H1 (cell line): ENCODE measurements at regions not wholly inside any gene's neighbourhood (a gene's known extent, or its start where the extent isn't known, plus 50 kb on each side); places are given as distances from the start of the nearest gene placed in this dataset.
A peak's percentile ranks its signal among the peaks of the same experiment; 100 is the strongest.

ENCODE experiments used
- CTCF ChIA-PET: fragments of 300-600 bp; sonication (Branson Sonifier 250); formaldehyde crosslinking; loops from one replicate; lab custom pipeline; 2021; ENCODE audit not compliant: partially characterized antibody; lab: Charles Lee
- POLR2A ChIA-PET: fragments of 300-600 bp; sonication (Branson Sonifier 250); formaldehyde crosslinking; loops from one replicate; lab custom pipeline; 2021; ENCODE audit warnings: inconsistent platforms; ENCODE audit not compliant: partially characterized antibody; lab: Charles Lee
- DNase-seq, 2 experiments: peaks; one replicate each; pipeline versions ENCODE4 v3.0.0 to v3.0.0-alpha.2; 2010 to 2022; ENCODE audit warnings: low spot score in 2 of 2, low read depth in 1 of 2, mixed read lengths in 1 of 2
- FAIRE-seq: peaks from 2 replicates; lab custom pipeline; 2011; peaks lifted over from hg19 to GRCh38; lab: Jason Lieb, UNC
- H2AFZ ChIP-seq: 2 replicates; pipeline ENCODE4 v1.8.1; 2012; ENCODE audit warnings: low read length, inconsistent platforms
- H2AK5ac ChIP-seq: 2 replicates; pipeline ENCODE4 v1.6.1; 2013; ENCODE audit warnings: low read depth, low read length
- H2BK120ac ChIP-seq: replicated peaks from 2 replicates; pipeline ENCODE3; 2013; ENCODE audit warnings: low read depth, low read length, inconsistent platforms
- H2BK12ac ChIP-seq: 2 replicates; pipeline ENCODE4 v1.6.1; 2013; ENCODE audit warnings: low read depth, low read length
- H2BK15ac ChIP-seq: 2 replicates; pipeline ENCODE4 v1.6.1; 2013; ENCODE audit warnings: low read length
- H2BK20ac ChIP-seq: 2 replicates; pipeline ENCODE4 v1.6.1; 2013; ENCODE audit warnings: low read length
- H2BK5ac ChIP-seq: 2 replicates; pipeline ENCODE4 v1.6.1; 2013; ENCODE audit warnings: low read depth, low read length
- H3K14ac ChIP-seq: 2 replicates; pipeline ENCODE4 v1.6.1; 2013; ENCODE audit warnings: inconsistent platforms; ENCODE audit not compliant: insufficient read length
- H3K18ac ChIP-seq: 2 replicates; pipeline ENCODE4 v1.6.1; 2013; ENCODE audit warnings: low read length; ENCODE audit errors: extremely low read depth
- H3K23ac ChIP-seq: 2 replicates; pipeline ENCODE4 v1.6.1; 2013; ENCODE audit warnings: inconsistent platforms; ENCODE audit not compliant: insufficient read length
- H3K23me2 ChIP-seq: 2 replicates; pipeline ENCODE4 v1.6.1; 2013; ENCODE audit warnings: low read depth, low read length
- H3K27ac ChIP-seq: 2 replicates; pipeline ENCODE4 v1.6.1; 2011; ENCODE audit warnings: low read depth, low read length, inconsistent platforms
- H3K27me3 ChIP-seq, 4 experiments: replicated peaks in 1 of 4; 1 replicate in 1 of 4; 2 replicates in 3 of 4; pipeline versions ENCODE4 v1.6.1 to v1.8.1; 2011 to 2013; ENCODE audit warnings: low read length in 3 of 4, mild to moderate bottlenecking in 3 of 4, inconsistent platforms in 2 of 4, mixed read lengths in 2 of 4, moderate library complexity in 1 of 4; ENCODE audit not compliant: control insufficient read depth in 3 of 4, insufficient read depth in 3 of 4; ENCODE audit errors: extremely low read depth in 1 of 4
- H3K36me3 ChIP-seq, 4 experiments: 2 replicates each; pipeline versions ENCODE4 v1.6.1 to v1.8.1; 2011 to 2013; ENCODE audit warnings: mild to moderate bottlenecking in 4 of 4, low read length in 3 of 4, moderate library complexity in 2 of 4, control low read depth in 1 of 4, inconsistent platforms in 1 of 4; ENCODE audit not compliant: insufficient read depth in 4 of 4, control insufficient read depth in 2 of 4
- H3K4ac ChIP-seq: replicated peaks from 2 replicates; pipeline ENCODE3; 2013; ENCODE audit warnings: low read length, low read depth, mixed read lengths, inconsistent platforms; ENCODE audit not compliant: insufficient read length
- H3K4me1 ChIP-seq, 4 experiments: replicated peaks in 1 of 4; 1 replicate in 1 of 4; 2 replicates in 3 of 4; pipeline versions ENCODE4 v1.6.1 to v1.8.1; 2011 to 2013; ENCODE audit warnings: low read length in 3 of 4, inconsistent platforms in 2 of 4, mixed read lengths in 1 of 4; ENCODE audit not compliant: insufficient read depth in 4 of 4, control insufficient read depth in 3 of 4
- H3K4me2 ChIP-seq, 2 experiments: 2 replicates each; pipeline versions ENCODE4 v1.6.1 to v1.8.1; 2011 to 2013; ENCODE audit warnings: low read depth in 2 of 2, low read length in 2 of 2, control low read depth in 1 of 2, inconsistent platforms in 1 of 2, mild to moderate bottlenecking in 1 of 2; ENCODE audit not compliant: insufficient read depth in 1 of 2
- H3K4me3 ChIP-seq, 4 experiments: fragments of 200-600, 300-600 bp in 1 of 4; sonication (generic), shearing (Covaris generic), sonication (Bioruptor Twin) in 1 of 4; 2 replicates each; pipeline versions ENCODE4 v1.5.1 to v1.8.1; 2011 to 2016; ENCODE audit warnings: low read length in 4 of 4, low read depth in 3 of 4, control low read depth in 2 of 4, inconsistent platforms in 2 of 4, mild to moderate bottlenecking in 2 of 4, mixed read lengths in 1 of 4, moderate library complexity in 1 of 4; ENCODE audit not compliant: insufficient read depth in 2 of 4; ENCODE audit errors: extremely low read depth in 1 of 4
- H3K56ac ChIP-seq: replicated peaks from 2 replicates; pipeline ENCODE3; 2013; ENCODE audit warnings: low read depth, mild to moderate bottlenecking, mixed read lengths, low read length, inconsistent platforms; ENCODE audit not compliant: insufficient read length
- H3K79me1 ChIP-seq: 2 replicates; pipeline ENCODE4 v1.6.1; 2013; ENCODE audit warnings: low read depth, low read length, control low read depth
- H3K79me2 ChIP-seq, 2 experiments: 2 replicates each; pipeline versions ENCODE4 v1.6.1 to v1.8.1; 2012 to 2013; ENCODE audit warnings: low read length in 2 of 2, mild to moderate bottlenecking in 2 of 2, inconsistent platforms in 1 of 2; ENCODE audit not compliant: insufficient read depth in 2 of 2, control insufficient read depth in 1 of 2
- H3K9ac ChIP-seq, 4 experiments: replicated peaks in 1 of 4; 1 replicate in 1 of 4; 2 replicates in 3 of 4; pipeline versions ENCODE4 v1.6.1 to v1.8.1; 2011 to 2013; ENCODE audit warnings: low read depth in 3 of 4, low read length in 3 of 4, control low read depth in 2 of 4, mild to moderate bottlenecking in 2 of 4, moderate library complexity in 2 of 4, inconsistent platforms in 1 of 4; ENCODE audit errors: extremely low read depth in 1 of 4
- H3K9me3 ChIP-seq, 2 experiments: 2 replicates each; pipeline versions ENCODE4 v1.6.1 to v1.8.1; 2012 to 2013; ENCODE audit warnings: mild to moderate bottlenecking in 2 of 2, moderate library complexity in 2 of 2, control low read depth in 1 of 2, inconsistent platforms in 1 of 2, low read depth in 1 of 2, low read length in 1 of 2, mixed read lengths in 1 of 2; ENCODE audit not compliant: insufficient read depth in 2 of 2
- H4K20me1 ChIP-seq, 2 experiments: replicated peaks in 1 of 2; 2 replicates each; pipeline versions ENCODE3 to v1.8.1; 2011 to 2013; ENCODE audit warnings: inconsistent platforms in 2 of 2, low read length in 2 of 2, mild to moderate bottlenecking in 1 of 2; ENCODE audit not compliant: insufficient read depth in 2 of 2, control insufficient read depth in 1 of 2
- H4K5ac ChIP-seq: 2 replicates; pipeline ENCODE4 v1.6.1; 2013; ENCODE audit warnings: low read length, low read depth, mixed read lengths, inconsistent platforms; ENCODE audit not compliant: insufficient read length
- H4K8ac ChIP-seq: 2 replicates; pipeline ENCODE4 v1.8.0; 2013; ENCODE audit warnings: mild to moderate bottlenecking, moderate library complexity, low read length, inconsistent platforms; ENCODE audit not compliant: insufficient read depth; ENCODE audit errors: extremely low read depth
- H4K91ac ChIP-seq: replicated peaks from 2 replicates; pipeline ENCODE3; 2013; ENCODE audit warnings: low read length, mixed read lengths, inconsistent platforms; ENCODE audit not compliant: insufficient read length
- CREB1 ChIP-seq: IDR thresholded peaks from 2 replicates; pipeline ENCODE4 v1.6.1; 2012; ENCODE audit warnings: inconsistent platforms
- NANOG ChIP-seq: IDR thresholded peaks from 2 replicates; pipeline ENCODE4 v1.6.1; 2011; ENCODE audit warnings: low read length, low read depth, mild to moderate bottlenecking, inconsistent platforms; ENCODE audit not compliant: insufficient read depth, poor library complexity, severe bottlenecking
- WGBS, 2 experiments: shearing (Covaris generic) in 1 of 2; methylation state at CpG; one replicate each; pipeline versions ENCODE4 v1.1.6 to v1.1.7; 2013 to 2015; ENCODE audit warnings: low lambda C conversion rate in 2 of 2, mixed read lengths in 2 of 2, inconsistent platforms in 1 of 2, low coverage in 1 of 2, missing lambda C conversion rate in 1 of 2; ENCODE audit not compliant: insufficient replicate concordance in 2 of 2, insufficient coverage in 1 of 2, insufficient read length in 1 of 2; ENCODE audit errors: extremely low coverage in 1 of 2, missing lambda C conversion rate in 1 of 2; 5-methylcytosine and 5-hydroxymethylcytosine counted together

DNA sequence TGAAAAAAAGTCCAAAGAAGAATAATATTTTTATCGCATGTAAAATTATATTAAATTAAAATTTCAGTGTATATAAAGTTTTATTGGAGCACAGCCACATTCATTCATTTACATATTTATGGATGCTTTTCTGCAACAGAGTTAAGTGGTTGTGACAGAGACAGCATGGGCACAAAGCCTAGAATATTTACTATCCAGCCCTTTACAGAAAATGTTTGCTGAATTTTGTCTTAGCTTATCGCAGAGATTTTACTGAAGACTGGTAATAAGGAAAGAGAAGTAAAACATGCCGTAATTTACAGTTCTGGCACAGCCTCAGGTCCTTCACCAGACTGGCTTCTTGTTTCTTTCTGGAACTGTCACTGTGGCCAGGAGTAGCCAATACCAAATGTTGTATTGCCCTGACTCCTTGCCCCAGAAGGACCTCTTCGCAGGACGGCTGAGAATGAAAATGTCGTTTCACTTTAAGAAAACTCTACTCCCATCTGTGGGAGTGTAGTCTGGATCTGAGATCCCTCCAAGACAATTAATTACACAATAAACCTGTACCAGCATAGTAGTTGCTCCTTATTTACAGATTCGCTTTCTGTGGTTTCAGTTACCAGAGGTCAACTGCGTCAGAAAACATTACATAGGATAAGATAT lies 94.9 kb upstream of the GOT2 start:
- no peak overlapping the region for H2BK20ac ChIP-seq
- H4K5ac ChIP-seq = no peak overlapping the region
- H3K23ac ChIP-seq = no peak overlapping the region
- H3K27me3 ChIP-seq = no peaks in the 10 kb centered on the region
- no peak overlapping the region for H3K27ac ChIP-seq
- H3K36me3 ChIP-seq = no peaks in the 10 kb centered on the region
- no peak overlapping the region for H2BK12ac ChIP-seq
- no peaks in the 10 kb centered on the region for H3K23me2 ChIP-seq
- no peaks in the 10 kb centered on the region for H3K9me3 ChIP-seq
- WGBS, 2 experiments = 95% methylated on average over 8 of the region's 8 CpGs; no CpG with 5 or more reads in 1 of the 2 experiments
- no peak overlapping the region for H3K18ac ChIP-seq
- no peak for TF ChIP-seq NANOG
- no peak for TF ChIP-seq CREB1
- no peak overlapping the region for H4K8ac ChIP-seq
- H3K9ac ChIP-seq = no peak overlapping the region
- H2BK15ac ChIP-seq = 0 out of 2 replicates have a peak overlapping the region, but pooled peaks have one; percentile 29
- H4K91ac ChIP-seq = no peak overlapping the region
- H3K14ac ChIP-seq = no peak overlapping the region
- H2BK5ac ChIP-seq = no peak overlapping the region
- H3K4me1 ChIP-seq = no peaks in the 10 kb centered on the region
- ChIA-PET POLR2A (no interaction called here), CTCF (interaction anchor here (1.2 kb wide), 1 partner anchor 14 kb away, joined by 6 read pairs; no protein-coding TSS in a partner anchor)
- H3K79me2 ChIP-seq = no peaks in the 10 kb centered on the region
- H3K4ac ChIP-seq = no peak overlapping the region
- H2AK5ac ChIP-seq = no peak overlapping the region
- no peak overlapping the region for H3K56ac ChIP-seq
- FAIRE-seq = no peak
- H3K4me2 ChIP-seq = no peak overlapping the region
- no peak overlapping the region for H2AFZ ChIP-seq
- no peaks in the 10 kb centered on the region for H3K79me1 ChIP-seq
- no peaks in the 10 kb centered on the region for H4K20me1 ChIP-seq
- H2BK120ac ChIP-seq = no peak overlapping the region
- DNase-seq = no peak
- no peak overlapping the region for H3K4me3 ChIP-seq
